ENCODE measurements at regions not wholly inside any gene's neighbourhood (a gene's known extent, or its start where the extent isn't known, plus 50 kb on each side); places are given as distances from the start of the nearest gene placed in this dataset.
"Not testable (repeated sequence)": the region's sequence is repeated elsewhere in the genome, so short reads cannot be mapped to it uniquely, and the experiment has no call there.

- TF ChIP-seq, protein P1, sequence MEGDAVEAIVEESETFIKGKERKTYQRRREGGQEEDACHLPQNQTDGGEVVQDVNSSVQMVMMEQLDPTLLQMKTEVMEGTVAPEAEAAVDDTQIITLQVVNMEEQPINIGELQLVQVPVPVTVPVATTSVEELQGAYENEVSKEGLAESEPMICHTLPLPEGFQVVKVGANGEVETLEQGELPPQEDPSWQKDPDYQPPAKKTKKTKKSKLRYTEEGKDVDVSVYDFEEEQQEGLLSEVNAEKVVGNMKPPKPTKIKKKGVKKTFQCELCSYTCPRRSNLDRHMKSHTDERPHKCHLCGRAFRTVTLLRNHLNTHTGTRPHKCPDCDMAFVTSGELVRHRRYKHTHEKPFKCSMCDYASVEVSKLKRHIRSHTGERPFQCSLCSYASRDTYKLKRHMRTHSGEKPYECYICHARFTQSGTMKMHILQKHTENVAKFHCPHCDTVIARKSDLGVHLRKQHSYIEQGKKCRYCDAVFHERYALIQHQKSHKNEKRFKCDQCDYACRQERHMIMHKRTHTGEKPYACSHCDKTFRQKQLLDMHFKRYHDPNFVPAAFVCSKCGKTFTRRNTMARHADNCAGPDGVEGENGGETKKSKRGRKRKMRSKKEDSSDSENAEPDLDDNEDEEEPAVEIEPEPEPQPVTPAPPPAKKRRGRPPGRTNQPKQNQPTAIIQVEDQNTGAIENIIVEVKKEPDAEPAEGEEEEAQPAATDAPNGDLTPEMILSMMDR (IDR thresholded peaks at IDR 0.05; ENCODE audit: low read depth, low read length) = no peak
Measured at GRCh38 chr5:44089424-44090144, 299.6 kb downstream of the FGF10 start.

DNA sequence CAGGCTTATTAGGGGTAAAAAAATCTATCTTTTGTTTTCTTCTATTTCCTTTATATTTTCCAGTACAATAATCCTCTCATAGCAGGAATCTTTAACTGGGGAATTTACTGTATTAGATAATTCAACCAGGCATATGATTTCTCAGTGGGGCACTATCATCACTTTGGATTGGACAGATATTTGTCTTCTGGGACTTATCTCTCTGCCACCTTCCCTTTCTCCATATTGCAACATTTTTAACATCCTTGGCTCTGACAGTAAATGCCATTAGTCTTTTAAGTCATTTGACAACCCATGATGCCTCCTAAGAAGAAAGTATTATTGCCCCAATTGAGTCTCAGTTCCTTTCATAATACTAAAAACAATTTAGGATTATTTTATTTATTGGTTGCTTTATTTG, 304.1 kb downstream of the FGF10 start:
- in situ Hi-C loops (cut with HindIII; ENCODE audit: low sequenced_read_pairs) = no loop called here
- TF ChIP-seq, protein P1 (IDR thresholded peaks at IDR 0.05; ENCODE audit: low read depth, low read length) = no peak
- no peak for DNase-seq (ENCODE audit: low read depth, low spot score)
- no peak overlapping the region for H3K4me3 ChIP-seq (ENCODE audit: low read depth, low read length)

More at GRCh38 chr5:44089424-44090144, 299.6 kb downstream of the FGF10 start:
- H3K4me3 ChIP-seq (ENCODE audit: low read depth, low read length) = no peak overlapping the region
- in situ Hi-C loops (cut with HindIII; ENCODE audit: low sequenced_read_pairs) = no loop called here
- no peak for DNase-seq (ENCODE audit: low read depth, low spot score)

GRCh38 chr5:44074547-44074946, 314.7 kb downstream of the FGF10 start:
- in situ Hi-C loops (cut with HindIII; ENCODE audit: low sequenced_read_pairs); H3K4me3 ChIP-seq (ENCODE audit: low read depth, low read length); DNase-seq (ENCODE audit: low read depth, low spot score): not testable (repeated sequence)

GRCh38 chr5:44051591-44051990, 337.6 kb downstream of the FGF10 start:
- in situ Hi-C loops (cut with HindIII; ENCODE audit: low sequenced_read_pairs) = no loop called here
- TF ChIP-seq, protein P1 (IDR thresholded peaks at IDR 0.05; ENCODE audit: low read depth, low read length) = no peak
- no peak for DNase-seq (ENCODE audit: low read depth, low spot score)
- no peak overlapping the region for H3K4me3 ChIP-seq (ENCODE audit: low read depth, low read length)

GRCh38 chr5:44048276-44048984, 340.8 kb downstream of the FGF10 start:
- H3K4me3 ChIP-seq (ENCODE audit: low read depth, low read length) = no peak overlapping the region
- in situ Hi-C loops (cut with HindIII; ENCODE audit: low sequenced_read_pairs) = no loop called here
- TF ChIP-seq, protein P1 (IDR thresholded peaks at IDR 0.05; ENCODE audit: low read depth, low read length) = no peak
- DNase-seq (ENCODE audit: low read depth, low spot score) = no peak

- H3K4me3 ChIP-seq (ENCODE audit: low read depth, low read length) = no peak overlapping the region
- TF ChIP-seq, protein P1 (IDR thresholded peaks at IDR 0.05; ENCODE audit: low read depth, low read length) = no peak
- DNase-seq (ENCODE audit: low read depth, low spot score) = no peak
- in situ Hi-C loops (cut with HindIII; ENCODE audit: low sequenced_read_pairs) = no loop called here
Measured at GRCh38 chr5:44046619-44047364, 342.4 kb downstream of the FGF10 start.

DNA sequence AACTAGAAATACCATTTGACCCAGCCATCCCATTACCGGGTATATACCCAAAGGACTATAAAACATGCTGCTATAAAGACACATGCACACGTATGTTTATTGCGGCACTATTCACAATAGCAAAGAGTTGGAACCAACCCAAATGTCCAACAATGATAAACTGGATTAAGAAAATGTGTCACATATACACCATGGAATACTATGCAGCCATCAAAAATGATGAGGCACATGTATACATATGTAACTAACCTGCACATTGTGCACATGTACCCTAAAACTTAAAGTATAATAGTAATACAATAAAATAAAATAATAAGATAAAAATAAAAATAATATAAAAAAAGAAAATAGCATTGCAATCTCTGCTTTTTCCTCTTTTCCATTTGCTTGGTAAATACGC, 344.7 kb downstream of the FGF10 start:
- DNase-seq (ENCODE audit: low read depth, low spot score); in situ Hi-C loops (cut with HindIII; ENCODE audit: low sequenced_read_pairs): not testable (repeated sequence)

More for the DNA sequence above, 344.7 kb downstream of the FGF10 start:
- not testable (repeated sequence) for H3K4me3 ChIP-seq (ENCODE audit: low read depth, low read length)

Data from astrocyte of the spinal cord (primary cell).